NCI-H345 treated with DMSO at 0.1 percent for 48 hours (cell line): ENCODE measurements at regions not wholly inside any gene's neighbourhood (a gene's known extent, or its start where the extent isn't known, plus 50 kb on each side); places are given as distances from the start of the nearest gene placed in this dataset.
"Not testable (repeated sequence)": the region's sequence is repeated elsewhere in the genome, so short reads cannot be mapped to it uniquely, and the experiment has no call there.

ENCODE experiments used
- DNase-seq: peaks from one replicate; lab custom pipeline; 2025; ENCODE audit not compliant: unreplicated experiment; lab: John Stamatoyannopoulos, UW

GRCh38 chr3:191148131-191148530, 50.9 kb upstream of the OSTN start:
- no peak for DNase-seq

- no peak for DNase-seq
These were observed 55.8 kb upstream of the OSTN start for GRCh38 chr3:191143224-191143623.

DNA sequence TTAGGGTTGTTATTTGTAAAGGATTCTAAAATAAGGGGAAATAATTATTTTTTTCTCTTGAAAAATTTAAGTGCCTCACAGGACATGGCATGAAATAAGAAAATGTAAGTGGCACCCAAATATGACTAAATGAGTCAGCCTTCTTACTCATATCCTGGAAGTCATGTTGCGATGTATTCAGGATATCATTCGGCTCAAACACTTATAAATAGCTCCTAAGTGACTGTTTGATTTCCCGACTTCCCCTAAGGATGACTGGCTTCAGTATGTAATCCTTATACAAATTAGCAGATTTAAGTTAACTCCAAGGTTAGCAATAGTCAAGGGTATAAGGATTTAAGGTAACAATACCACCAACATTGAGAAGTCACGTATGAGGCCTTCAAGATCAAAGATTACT, 57.3 kb upstream of the OSTN start:
- DNase-seq = no peak

GRCh38 chr3:191139736-191140135, 59.3 kb upstream of the OSTN start:
- no peak for DNase-seq

DNA sequence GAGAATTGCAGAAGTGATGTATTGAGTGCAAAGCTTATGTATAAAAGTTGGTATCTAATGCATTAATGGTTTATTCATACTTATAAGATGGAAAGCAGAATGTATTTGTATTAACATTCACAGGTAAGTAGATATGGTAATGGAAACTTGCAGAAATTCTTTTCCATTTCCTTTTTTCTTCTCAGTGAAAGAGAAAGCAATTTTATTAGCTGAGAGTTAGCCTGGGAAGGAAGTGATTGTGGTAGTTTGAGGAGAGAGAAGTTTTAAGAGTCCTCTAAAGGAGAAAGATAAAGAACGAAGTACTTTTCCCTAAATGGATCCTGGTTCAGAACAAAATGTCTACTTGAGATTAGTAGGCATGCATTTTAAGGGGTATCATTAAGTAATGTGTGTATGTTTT, 60.1 kb upstream of the OSTN start:
- DNase-seq = no peak

- DNase-seq = no peak
These were observed 61.3 kb upstream of the OSTN start for GRCh38 chr3:191137708-191138107.

DNA sequence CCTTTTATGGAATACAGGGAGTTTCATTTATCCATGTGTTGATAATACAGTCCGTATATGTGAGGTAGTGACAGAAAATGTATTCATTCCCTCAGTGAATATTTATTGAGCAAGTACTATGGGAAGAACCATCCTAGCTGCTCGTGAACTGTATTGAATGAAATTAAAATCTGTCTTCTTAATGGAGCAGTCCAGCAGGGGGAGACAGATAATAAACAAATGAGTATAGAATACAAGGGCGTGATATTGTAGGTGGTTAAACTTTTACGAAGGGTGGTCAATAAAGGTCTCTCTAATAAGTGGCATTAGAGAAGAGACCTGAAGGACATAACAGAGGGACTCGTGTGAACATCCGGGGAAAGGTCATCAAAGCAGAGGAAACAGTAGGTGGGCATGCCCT, 62.7 kb upstream of the OSTN start:
- no peak for DNase-seq

- DNase-seq = no peak
These were observed 63.9 kb upstream of the OSTN start for GRCh38 chr3:191135175-191135574.

GRCh38 chr3:191133359-191133758, 65.7 kb upstream of the OSTN start:
- DNase-seq = no peak

- DNase-seq = no peak
These were observed 67.7 kb upstream of the OSTN start for GRCh38 chr3:191131305-191131704.

GRCh38 chr3:191124891-191125290, 74.2 kb upstream of the OSTN start:
- not testable (repeated sequence) for DNase-seq

- DNase-seq = no peak
These were observed 75.1 kb upstream of the OSTN start for GRCh38 chr3:191123946-191124345.

DNA sequence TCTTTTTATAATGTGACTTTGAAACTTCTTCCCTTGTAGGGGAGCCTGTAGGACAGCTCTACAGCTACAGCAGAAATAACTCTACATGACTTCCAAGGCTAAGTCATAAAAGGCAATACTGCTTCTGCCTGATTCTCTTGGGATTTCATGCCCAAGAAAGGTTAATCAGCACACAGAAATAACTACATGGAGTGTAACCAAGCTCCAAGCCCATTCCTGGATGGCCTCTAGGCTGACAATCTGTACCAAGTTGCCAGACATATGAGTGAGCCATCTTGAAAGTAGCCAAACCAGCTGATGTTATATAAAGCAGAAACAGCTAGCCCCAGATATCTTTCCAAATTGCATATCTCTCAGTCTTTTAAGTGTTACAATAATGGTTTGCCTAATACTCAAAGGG, 75.8 kb upstream of the OSTN start:
- DNase-seq = no peak

DNA sequence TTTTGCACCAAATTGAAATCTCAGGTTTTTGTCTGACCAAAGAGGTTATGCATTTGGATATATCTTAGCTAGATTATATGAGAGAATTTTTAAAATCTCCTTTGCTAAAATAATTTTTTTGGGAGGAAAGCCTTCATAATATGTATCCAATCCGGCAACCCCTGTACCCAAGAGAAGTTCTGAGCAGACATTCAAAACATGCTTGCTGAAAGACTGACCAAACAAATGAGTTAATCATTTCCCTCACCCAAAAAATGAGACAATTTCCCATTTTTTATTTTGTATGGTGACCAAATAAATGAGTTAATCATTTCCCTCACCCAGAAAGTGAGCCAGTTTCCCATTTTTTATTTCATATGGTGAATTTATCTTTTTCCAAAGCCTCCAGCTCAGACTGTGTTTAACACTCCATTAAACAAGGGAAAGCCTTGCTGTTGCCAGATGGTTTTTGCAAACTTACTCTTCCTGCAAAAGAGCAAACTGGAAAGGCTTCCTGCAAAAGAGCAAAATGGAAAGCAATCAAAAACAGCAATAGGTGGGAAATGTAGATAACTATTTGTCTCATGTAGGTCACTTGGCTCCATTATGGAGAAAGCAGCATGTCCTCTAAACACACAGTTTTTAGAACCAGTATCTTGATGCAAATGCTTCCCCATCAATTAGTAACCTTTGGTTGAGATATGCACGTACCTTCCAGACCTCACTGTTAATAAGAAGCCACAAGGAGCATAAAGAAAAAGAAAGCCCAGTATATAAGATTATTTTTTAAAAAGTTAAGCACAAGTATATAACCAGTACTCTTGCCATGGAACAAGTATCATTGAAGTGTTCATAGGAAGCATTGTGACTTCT, 78.4 kb upstream of the OSTN start:
- DNase-seq = no peak

GRCh38 chr3:191119415-191120295, 79.4 kb upstream of the OSTN start:
- DNase-seq = no peak

- DNase-seq = no peak
These were observed 87.3 kb upstream of the OSTN start for GRCh38 chr3:191111722-191112121.

DNA sequence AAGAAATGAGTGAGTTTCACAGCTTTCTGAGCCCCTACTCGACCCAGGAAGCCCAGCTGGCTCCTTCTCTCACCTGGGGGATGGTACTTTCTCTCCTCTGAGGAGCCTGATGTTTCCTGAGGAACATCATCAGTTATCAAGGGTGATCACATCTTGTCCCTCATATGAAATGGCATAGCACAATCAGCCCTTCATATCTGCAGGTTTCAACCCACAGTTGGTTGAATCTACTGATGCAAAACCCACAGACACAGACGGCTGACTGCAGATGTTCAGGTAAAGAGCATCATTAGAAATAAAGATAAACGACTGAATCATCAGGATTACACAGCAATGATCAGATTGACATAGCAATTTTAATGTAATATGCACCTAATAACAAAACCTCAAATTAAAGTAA, 93.6 kb upstream of the OSTN start:
- no peak for DNase-seq

GRCh38 chr3:191100516-191100915, 98.5 kb upstream of the OSTN start:
- no peak for DNase-seq

GRCh38 chr3:191094057-191094845, 104.8 kb upstream of the OSTN start:
- DNase-seq = no peak

DNA sequence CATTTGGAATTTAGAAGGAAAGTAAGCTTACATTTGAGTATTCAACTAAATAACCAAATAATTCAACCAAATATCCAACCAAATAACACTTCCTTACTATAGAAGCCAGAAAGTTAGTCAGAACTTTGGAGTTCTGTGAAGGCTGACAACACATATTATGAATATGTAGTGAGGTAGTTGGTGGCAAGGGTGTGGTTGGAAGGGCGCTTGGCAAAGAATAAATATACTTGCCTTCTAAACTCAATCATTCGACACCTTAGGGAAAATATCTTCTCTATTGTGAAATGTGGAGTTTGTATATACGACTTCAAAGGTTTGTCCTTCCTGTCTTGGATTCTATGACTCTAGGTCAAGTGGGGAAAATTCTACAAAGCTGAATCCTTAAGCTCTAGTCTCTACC, 111.7 kb upstream of the OSTN start:
- no peak for DNase-seq

DNA sequence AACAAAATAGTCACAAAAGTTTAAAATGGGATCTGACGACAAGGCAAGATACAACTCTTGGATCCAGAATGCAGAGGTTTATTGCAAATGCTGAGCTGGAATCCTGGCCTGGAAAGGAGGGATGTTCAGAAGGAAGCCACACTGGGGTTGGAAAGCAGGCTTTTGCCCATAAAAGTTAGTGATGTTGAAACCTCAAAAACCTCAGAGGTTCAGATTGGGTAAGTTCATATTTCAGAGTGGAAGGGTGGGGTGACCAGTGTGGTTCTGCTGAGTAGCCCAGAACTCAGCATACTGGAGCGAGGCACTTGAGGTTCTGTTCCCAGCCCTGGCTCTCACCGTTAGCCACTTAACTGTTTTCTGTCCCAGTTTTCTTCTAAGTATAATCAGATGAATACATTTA, 114.0 kb upstream of the OSTN start:
- DNase-seq = no peak
